C4-2B (cell line): ENCODE measurements at regions not wholly inside any gene's neighbourhood (a gene's known extent, or its start where the extent isn't known, plus 50 kb on each side); places are given as distances from the start of the nearest gene placed in this dataset.

Source experiments
- H3K27ac ChIP-seq: fragments of 450-650 bp; 2 replicates; pipeline ENCODE4 v1.5.1; 2017
- ZFX ChIP-seq: fragments of 450-650 bp; IDR thresholded peaks from 2 replicates; pipeline ENCODE4 v1.6.1; 2017
- TF ChIP-seq, protein P1 (sequence below): fragments of 450-650 bp; conservative IDR thresholded peaks from 2 replicates; pipeline ENCODE4 v1.5.1; 2017; ENCODE audit warnings: mild to moderate bottlenecking

GRCh38 chr19:28526038-28526437 is 686.9 kb downstream of the UQCRFS1 start:
- H3K27ac ChIP-seq: no peak overlapping the region
- TF ChIP-seq, protein P1, sequence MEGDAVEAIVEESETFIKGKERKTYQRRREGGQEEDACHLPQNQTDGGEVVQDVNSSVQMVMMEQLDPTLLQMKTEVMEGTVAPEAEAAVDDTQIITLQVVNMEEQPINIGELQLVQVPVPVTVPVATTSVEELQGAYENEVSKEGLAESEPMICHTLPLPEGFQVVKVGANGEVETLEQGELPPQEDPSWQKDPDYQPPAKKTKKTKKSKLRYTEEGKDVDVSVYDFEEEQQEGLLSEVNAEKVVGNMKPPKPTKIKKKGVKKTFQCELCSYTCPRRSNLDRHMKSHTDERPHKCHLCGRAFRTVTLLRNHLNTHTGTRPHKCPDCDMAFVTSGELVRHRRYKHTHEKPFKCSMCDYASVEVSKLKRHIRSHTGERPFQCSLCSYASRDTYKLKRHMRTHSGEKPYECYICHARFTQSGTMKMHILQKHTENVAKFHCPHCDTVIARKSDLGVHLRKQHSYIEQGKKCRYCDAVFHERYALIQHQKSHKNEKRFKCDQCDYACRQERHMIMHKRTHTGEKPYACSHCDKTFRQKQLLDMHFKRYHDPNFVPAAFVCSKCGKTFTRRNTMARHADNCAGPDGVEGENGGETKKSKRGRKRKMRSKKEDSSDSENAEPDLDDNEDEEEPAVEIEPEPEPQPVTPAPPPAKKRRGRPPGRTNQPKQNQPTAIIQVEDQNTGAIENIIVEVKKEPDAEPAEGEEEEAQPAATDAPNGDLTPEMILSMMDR: no peak
- TF ChIP-seq ZFX: no peak

- TF ChIP-seq ZFX: no peak
- TF ChIP-seq, protein P1: no peak
- no peak overlapping the region for H3K27ac ChIP-seq
Observed at GRCh38 chr19:28523619-28524018, 689.3 kb downstream of the UQCRFS1 start.

DNA sequence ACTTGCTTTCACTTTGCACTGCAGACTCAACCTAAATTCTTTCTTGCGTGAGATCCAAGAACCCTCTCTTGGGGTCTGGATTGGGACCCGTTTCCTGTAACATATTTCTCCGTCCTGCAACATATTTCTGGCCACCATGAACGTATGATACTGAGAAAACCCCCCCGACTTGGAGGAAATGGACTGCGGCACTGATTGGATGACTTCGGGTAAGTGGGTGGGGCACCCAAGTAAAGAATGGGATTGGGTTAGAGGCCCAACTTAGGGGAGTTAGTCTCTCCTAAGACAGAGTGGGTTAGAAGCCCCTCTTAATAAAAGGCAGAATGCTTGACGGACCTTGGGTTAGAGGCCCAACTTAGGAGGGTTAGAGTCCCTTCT is 690.4 kb downstream of the UQCRFS1 start:
- no peak for TF ChIP-seq ZFX
- TF ChIP-seq, protein P1: no peak
- H3K27ac ChIP-seq: no peak overlapping the region

DNA sequence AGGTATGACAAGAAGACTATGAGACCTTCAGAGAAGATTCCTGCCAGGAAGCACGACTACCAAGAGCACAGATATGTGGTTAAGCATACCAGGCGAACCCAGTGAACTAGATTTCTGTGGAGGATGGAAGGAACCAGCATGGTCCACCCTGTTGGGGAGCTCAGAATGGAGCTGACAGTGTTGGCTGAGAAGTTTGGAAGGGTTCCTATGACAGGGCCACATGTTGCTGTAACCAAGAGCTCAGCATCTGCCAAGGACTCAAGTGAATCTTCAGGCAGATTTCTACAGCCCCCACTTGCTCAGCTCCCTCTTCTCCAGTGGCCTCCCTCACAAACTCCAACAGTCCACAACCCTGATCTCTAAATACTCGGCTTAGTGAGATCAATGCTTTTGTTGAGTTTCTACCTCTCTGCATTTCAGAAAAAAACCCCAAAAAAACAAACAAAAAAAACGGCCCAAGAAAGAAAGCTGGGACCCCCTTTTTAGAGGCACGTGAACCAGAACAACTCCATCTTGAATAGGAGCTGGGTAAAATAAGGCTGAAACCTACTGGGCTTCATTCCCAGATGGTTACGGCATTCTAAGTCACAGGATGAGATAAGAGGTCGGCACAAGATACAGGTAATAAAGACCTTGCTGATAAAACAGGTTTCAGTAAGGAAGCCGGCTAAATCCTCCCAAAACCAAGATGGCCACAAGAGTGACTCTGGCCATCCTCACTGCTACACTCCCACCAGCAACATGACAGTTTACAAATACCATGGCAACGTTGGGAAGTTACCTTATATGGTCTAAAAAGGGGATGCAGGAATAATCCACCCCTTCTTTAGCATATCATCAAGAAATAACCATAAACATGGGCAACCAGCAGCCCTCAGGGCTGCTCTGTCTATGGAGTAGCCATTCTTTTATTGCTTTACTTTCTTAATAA is 691.1 kb downstream of the UQCRFS1 start:
- TF ChIP-seq, protein P1: no peak
- no peak for TF ChIP-seq ZFX
- no peak overlapping the region for H3K27ac ChIP-seq

GRCh38 chr19:28520998-28521568 is 691.9 kb downstream of the UQCRFS1 start:
- TF ChIP-seq, protein P1: no peak
- no peak for TF ChIP-seq ZFX
- no peak overlapping the region for H3K27ac ChIP-seq

GRCh38 chr19:28519952-28520861 is 692.7 kb downstream of the UQCRFS1 start:
- TF ChIP-seq ZFX: no peak
- TF ChIP-seq, protein P1: no peak
- no peak overlapping the region for H3K27ac ChIP-seq
